ENCODE measurements at regions not wholly inside any gene's neighbourhood (a gene's known extent, or its start where the extent isn't known, plus 50 kb on each side); places are given as distances from the start of the nearest gene placed in this dataset.
A peak's percentile ranks its signal among the peaks of the same experiment; 100 is the strongest.
"Not testable (repeated sequence)": the region's sequence is repeated elsewhere in the genome, so short reads cannot be mapped to it uniquely, and the experiment has no call there.

DNA sequence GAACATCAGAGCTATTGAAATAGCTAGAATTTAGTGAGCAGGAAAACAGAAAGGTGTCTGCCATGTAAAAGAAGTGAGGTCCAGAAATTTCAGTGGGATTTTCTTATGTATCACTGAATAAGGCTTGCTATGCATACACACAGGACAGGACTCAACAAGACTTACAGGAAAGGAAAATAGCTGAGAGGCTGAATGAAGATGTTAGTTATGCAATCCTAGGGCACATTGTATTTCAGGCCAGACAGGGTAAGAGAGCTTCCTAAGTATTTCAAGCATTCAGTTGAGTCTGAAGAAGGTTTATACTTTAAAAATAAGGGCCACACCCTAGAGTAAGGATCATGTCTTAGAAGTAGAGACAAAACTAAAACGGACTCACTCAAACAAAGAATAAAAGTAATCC lies 419.9 kb upstream of the PRR20A start:
- no peak for DNase-seq (ENCODE audit: extremely low read depth, low read depth, low spot score)

- DNase-seq (ENCODE audit: extremely low read depth, low read depth, low spot score) = no peak
Measured at GRCh38 chr13:56735537-56735942, 405.2 kb upstream of the PRR20A start.

DNA sequence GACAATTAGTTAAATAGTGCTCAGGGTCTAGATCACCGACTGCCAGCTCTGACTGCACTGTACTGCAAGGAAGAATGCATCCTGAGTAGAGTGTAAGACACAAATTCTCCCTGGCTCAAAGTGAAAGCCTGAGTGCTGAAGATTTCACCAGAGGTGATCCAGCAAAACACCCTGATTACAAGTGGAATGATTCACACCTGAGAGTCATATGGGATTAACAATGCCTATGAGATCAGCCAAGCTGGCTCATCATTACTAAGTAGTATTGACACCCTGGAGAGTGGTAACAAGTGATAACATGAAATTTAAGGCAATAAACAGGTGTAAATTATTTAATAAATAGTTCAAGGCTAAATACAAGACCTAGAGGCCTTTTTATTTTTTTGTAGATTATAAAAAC lies 403.8 kb upstream of the PRR20A start:
- DNase-seq (ENCODE audit: extremely low read depth, low read depth, low spot score) = no peak

- DNase-seq (ENCODE audit: extremely low read depth, low read depth, low spot score) = no peak
Measured at GRCh38 chr13:56752636-56753035, 388.1 kb upstream of the PRR20A start.

DNA sequence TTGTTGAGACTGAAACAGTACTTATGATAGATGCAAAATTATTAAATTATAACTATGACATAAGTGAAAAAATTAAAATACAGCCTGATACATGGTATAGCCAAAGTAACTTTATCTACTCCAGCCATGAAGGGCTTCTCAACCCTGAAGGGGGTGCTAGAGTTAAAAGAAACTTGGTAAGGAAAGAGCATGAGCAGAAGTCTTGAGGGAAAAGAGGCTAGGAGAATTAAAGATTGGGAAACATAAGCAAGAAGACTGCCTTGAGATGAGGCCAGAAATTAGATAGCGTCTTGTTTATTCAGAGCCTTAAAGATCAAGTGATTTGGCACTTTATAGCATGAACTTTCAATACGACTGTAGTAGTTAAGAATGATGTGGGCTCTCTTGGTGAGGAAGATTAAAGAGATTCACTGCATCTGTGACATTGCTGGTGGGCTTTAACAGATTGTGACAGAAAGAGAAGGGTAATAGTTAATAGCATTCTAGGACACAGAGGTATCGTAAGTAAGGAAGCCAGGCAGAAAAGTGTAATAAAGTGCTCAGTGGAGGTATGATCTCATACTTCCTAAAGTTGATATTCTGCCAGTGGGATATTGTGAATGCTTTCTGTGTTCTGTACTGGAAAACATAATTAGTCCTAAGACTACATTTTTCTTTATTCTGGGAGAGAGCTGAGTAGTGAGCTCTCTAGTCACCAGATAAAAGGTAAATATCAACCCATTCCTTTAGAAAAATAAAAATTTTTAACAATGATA lies 385.4 kb upstream of the PRR20A start:
- DNase-seq (ENCODE audit: extremely low read depth, low read depth, low spot score) = peak; percentile 41

DNA sequence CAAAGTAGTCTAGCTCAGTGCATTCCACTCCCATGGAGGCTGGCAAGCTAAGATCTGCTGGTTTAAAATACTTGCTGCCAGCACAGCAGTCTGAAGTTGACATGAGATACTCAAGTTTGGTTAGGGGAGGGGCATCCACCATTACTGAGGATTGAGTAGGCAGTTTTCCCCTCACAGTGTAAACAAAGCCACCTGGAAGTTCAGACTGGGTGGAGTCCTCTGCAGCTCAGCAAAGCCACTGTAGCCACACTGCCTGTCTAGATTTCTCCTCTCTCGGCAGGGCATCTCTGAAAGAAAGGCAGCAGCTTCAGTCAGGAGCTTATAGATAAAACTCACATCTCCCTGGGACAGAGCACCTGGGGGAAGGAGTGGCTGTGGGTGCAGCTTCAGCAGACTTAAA lies 377.4 kb upstream of the PRR20A start:
- not testable (repeated sequence) for DNase-seq (ENCODE audit: extremely low read depth, low read depth, low spot score)

DNA sequence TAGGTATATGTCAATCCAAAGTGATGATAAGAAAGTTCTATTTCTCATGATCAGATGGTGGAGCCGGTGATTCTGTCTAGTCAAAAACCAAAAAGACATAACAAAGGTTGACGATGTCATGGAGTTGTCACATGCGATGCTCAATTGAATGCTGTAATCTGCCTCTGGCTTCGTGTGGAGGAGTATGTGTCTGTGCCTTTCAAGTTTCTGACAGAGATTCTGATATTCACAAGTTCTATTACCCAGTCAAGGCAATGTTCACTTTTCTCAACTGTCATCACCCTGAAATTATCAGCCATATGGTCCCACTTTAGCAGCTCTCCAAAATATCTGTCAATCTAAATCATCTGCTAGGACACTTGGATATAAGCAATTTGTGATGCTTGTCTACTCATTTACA lies 367.6 kb upstream of the PRR20A start:
- no peak for DNase-seq (ENCODE audit: extremely low read depth, low read depth, low spot score)

DNA sequence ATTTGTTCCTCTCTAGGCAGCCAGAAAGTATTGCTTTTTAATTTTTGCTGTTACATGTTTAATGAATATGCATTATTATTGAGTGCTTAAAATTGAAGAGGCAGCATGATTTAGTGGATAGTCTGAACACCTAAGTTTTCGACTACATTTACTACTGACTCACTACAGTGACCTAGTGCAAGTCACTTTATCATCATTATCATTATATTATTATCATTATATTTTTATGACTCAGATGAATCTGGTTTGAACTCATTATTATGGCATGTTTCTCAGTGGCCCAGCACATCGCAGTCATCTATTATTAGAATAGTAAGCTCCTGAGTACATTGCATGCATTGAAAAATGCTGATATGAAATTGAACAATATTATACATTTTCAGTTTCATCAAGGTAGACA lies 351.2 kb upstream of the PRR20A start:
- DNase-seq (ENCODE audit: extremely low read depth, low read depth, low spot score) = no peak

GRCh38 chr13:56837161-56837560 lies 303.6 kb upstream of the PRR20A start:
- DNase-seq (ENCODE audit: extremely low read depth, low read depth, low spot score) = no peak

DNA sequence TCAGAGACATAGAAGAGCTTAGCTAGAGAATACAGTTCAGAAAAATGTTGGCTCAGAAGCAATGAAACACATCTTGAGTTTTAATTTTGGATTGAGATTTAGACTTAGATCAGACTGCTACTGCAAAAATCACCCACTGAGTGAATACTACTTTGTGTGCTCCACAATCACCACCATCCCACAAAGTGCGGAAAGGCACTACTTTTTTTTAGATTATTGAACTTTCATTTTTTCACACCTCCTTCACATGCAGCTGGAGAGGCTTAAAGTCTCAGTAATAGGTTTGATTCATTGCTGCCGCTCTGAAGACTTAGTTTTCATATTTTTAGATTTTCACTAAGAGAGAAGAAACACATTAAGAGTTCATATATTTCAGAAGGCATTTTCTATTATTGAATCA lies 289.9 kb upstream of the PRR20A start:
- DNase-seq (ENCODE audit: extremely low read depth, low read depth, low spot score) = no peak

DNA sequence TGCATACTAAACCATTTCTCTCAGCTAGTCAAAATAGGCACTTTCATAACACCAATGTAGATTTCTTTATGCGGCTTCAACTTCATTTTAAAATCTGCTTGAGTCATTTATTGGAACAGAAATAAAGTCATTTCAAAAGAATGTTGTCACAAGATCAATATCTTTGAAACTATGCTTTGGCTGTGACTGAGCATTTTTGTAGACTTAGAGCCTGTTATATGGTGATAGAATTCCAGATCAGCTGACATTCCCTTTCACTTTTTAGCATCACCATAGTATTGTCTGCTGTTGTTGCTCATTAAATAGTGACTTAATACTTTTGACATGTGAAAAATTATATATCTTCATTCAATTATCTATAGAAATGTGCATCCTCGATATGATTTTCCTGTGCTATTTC lies 279.2 kb upstream of the PRR20A start:
- DNase-seq (ENCODE audit: extremely low read depth, low read depth, low spot score) = peak; percentile 57

DNA sequence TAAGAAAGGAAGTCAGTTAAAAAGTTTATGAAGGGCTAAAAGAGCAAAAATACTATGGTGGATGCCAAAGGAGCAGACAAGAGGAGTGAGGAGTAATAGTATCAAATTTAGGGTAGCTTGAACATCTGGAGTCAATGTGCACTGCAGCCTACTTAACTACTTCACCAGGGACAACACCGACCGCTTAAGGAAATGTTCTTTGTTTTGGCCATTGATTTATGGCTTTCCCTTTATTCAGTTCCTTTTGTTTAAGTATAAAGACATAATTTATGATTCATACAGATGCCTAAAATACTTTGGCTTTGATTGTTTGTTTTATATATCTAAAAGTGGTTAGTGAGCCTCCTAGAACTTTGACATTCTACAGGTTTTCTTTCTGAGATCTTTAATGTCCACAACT lies 276.3 kb upstream of the PRR20A start:
- peak; percentile 74 for DNase-seq (ENCODE audit: extremely low read depth, low read depth, low spot score)

DNA sequence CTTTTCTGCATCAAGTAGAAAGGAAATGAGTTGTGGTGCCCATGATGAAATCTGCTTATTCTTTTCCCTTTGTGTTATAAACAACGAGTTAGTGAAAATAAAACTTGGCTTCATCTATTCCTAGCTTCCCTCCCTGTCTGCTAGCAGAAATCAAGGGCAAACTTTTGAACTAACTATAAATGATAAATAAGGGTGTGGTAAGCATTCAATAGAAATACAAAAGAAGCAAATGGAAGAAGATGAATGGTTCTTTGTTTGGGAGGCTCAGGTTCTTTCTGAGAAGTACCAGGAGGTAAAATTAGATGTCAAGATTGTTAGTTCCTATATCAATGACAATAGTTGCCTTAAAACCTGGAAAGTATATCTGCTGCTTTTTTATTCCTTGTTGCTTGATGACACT lies 275.3 kb upstream of the PRR20A start:
- no peak for DNase-seq (ENCODE audit: extremely low read depth, low read depth, low spot score)

GRCh38 chr13:56869671-56870070 lies 271.0 kb upstream of the PRR20A start:
- DNase-seq (ENCODE audit: extremely low read depth, low read depth, low spot score) = no peak

DNA sequence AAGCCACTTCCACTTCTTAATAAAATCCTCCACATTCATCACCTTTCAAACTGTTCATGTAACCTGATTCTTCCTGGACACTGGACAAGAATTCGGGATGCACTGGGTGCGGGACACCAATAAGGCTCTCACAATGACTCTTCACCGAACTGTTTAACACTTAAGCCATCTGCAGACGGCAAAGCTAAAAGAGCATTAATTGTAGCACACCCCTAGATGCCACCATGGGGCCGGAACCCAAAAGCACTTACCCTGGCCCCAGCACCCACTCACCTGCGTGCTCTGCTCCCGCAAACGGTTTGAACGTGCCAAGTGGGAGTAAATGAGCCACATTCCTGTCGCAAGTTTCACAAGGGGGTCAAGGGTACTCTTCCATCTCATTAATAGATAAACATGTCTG lies 254.3 kb upstream of the PRR20A start:
- no peak for DNase-seq (ENCODE audit: extremely low read depth, low read depth, low spot score)

- DNase-seq (ENCODE audit: extremely low read depth, low read depth, low spot score) = no peak
Measured at GRCh38 chr13:56888455-56888854, 252.3 kb upstream of the PRR20A start.

DNA sequence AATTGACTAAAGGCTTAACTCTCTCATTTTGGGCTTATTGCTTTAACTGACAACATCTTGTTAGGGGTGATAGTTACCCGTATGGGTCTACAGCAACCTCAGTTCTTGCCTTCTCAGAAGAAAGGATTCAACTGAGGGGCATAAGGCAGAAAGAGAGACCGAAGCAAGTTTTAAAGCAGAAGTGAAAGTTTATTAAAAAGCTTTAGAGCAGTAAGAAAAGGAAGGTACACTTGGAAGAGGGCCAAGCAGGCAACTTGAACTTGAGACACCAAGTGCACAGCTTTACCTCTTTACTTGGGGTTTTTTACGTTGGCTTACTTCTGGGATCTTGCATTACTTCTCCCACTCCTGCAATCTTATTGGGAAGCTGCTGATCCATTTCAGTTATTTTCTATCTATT lies 246.9 kb upstream of the PRR20A start:
- no peak for DNase-seq (ENCODE audit: extremely low read depth, low read depth, low spot score)

GRCh38 chr13:56900549-56901279 lies 240.0 kb upstream of the PRR20A start:
- DNase-seq (ENCODE audit: extremely low read depth, low read depth, low spot score) = no peak

- DNase-seq (ENCODE audit: extremely low read depth, low read depth, low spot score) = no peak
Measured at GRCh38 chr13:56902276-56902675, 238.4 kb upstream of the PRR20A start.

DNA sequence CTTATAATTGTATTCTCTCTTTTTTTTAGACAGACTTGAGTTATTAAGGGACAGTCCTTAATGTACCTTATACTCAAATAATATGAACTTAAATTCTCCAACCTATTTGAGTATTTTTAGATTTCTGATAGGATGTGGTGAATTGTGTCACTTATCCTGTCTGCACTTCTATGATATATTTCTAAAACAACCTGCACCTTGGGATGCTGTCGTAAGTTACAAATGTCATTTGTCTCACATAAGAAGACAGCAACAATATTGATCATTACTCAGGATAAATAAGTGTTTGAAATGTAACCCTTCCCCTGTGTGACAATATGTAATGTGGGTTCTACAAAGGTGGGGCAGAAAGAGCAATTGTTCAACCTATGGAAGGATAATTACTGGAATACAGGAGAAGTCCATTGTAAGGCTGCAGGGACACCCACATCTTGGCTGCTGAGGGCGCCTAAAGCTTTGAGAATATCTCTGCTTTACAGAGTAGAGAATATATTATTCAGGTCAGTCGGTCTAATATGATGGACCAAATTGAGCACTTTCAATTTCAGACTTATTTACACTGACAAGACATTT lies 236.9 kb upstream of the PRR20A start:
- DNase-seq (ENCODE audit: extremely low read depth, low read depth, low spot score) = no peak

DNA sequence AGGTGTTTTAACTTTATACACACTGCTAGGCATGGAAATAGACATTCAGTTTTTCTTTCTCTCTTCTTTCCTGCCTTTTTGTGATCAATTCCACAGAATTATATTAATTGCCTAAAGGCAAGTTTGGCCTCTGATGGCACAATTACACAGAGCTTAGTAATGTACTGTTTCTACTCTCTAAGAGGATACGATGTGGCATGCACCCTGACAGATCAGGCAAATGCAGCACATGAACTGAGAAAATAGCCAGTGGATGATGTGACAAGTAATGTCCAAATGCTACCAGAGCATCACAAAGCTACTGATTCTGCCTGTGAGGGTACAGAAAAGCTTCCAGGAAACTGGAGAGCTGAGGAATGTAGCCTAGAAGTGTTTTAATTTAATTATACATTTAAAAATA lies 233.8 kb upstream of the PRR20A start:
- DNase-seq (ENCODE audit: extremely low read depth, low read depth, low spot score) = no peak

DNA sequence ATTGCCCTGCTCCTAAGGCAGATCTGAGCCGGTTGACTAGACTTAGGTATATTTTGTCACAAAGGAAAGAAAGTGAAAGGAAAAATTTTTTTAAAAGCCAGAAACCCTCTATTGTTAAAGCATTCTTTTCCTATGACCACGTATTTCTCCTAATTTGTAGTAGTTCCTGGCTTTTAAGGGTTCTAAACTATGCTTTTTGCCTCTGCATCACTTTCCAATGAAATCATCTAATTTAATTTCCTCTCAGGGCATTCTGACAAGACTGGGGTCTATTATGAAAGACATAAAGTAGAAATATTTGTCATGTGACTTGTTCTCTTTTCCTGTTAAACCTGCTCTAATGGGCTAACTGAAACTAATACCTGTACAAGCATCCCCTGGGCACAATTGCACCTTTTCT lies 233.0 kb upstream of the PRR20A start:
- peak; percentile 10 for DNase-seq (ENCODE audit: extremely low read depth, low read depth, low spot score)
